ENCODE measurements at regions not wholly inside any gene's neighbourhood (a gene's known extent, or its start where the extent isn't known, plus 50 kb on each side); places are given as distances from the start of the nearest gene placed in this dataset.

DNA sequence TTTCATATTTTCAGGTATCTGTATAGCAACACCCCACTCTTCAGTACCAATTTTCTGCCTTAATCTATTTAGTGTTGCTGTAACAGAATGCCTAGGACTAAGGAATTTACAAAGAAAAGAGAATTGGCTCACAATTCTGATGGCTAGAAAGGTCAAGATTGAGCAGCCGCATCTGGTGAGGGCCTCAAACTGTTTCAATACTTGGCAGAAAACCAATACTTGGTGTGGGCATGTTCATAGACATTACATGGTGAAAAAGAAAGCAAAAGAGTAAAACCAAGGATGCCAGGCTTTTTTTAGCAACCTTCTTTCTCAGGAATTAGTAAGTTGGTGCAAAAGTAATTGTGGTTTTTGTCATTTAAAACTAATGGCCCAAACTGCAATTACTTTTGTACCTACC, 1041.1 kb upstream of the CDH6 start:
- no peak for TF ChIP-seq POLR2A (IDR thresholded peaks at IDR 0.05; ENCODE audit: low read depth)
- TF ChIP-seq, protein P1, sequence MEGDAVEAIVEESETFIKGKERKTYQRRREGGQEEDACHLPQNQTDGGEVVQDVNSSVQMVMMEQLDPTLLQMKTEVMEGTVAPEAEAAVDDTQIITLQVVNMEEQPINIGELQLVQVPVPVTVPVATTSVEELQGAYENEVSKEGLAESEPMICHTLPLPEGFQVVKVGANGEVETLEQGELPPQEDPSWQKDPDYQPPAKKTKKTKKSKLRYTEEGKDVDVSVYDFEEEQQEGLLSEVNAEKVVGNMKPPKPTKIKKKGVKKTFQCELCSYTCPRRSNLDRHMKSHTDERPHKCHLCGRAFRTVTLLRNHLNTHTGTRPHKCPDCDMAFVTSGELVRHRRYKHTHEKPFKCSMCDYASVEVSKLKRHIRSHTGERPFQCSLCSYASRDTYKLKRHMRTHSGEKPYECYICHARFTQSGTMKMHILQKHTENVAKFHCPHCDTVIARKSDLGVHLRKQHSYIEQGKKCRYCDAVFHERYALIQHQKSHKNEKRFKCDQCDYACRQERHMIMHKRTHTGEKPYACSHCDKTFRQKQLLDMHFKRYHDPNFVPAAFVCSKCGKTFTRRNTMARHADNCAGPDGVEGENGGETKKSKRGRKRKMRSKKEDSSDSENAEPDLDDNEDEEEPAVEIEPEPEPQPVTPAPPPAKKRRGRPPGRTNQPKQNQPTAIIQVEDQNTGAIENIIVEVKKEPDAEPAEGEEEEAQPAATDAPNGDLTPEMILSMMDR (IDR thresholded peaks at IDR 0.05): no peak
- no peak for TF ChIP-seq EP300 (IDR thresholded peaks at IDR 0.05)
- TF ChIP-seq POLR2AphosphoS5 (IDR thresholded peaks at IDR 0.05): no peak
